ENCODE measurements at regions not wholly inside any gene's neighbourhood (a gene's known extent, or its start where the extent isn't known, plus 50 kb on each side); places are given as distances from the start of the nearest gene placed in this dataset.
"Not testable (repeated sequence)": the region's sequence is repeated elsewhere in the genome, so short reads cannot be mapped to it uniquely, and the experiment has no call there.

DNA sequence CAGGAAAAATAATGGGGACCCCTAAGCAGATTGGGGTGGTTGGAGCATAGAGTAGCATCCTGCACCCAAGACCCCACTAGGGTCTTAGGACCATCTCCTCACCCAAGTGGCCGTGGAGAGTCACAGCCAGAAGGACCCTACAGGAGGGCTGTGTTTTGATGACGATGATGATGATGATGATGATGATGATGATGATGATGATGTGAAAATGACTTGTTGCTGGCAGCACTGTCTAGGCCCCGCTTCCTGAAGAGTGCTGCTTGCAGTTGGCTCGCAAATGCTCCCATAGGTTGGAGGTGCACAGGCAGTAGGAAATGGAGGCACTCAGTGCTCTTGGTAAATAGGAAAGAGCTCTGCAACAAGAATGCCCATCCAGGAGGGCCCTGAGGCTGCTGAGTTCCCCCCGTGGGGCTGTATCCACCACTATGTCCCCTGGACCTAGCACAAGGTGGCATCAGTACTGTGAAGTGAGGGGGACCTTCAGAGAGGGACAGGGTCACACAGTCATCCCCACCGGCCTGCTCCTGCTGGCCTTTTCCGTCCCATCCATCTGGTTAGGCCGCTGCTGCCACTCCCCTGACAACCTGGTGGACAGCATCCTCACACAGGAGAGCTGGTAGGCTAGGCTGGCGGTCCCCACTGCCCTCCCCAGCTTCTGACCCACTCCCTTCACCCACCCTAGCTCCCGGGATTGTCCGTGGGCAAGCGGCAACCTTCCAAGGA lies 139.6 kb downstream of the FOXD2 start:
- DNase-seq: no peak

GRCh38 chr1:47578026-47578720 lies 140.3 kb downstream of the FOXD2 start:
- no peak for DNase-seq

GRCh38 chr1:47578721-47579419 lies 141.0 kb downstream of the FOXD2 start:
- DNase-seq: no peak

- DNase-seq: no peak
Measured at GRCh38 chr1:47579809-47580208, 142.0 kb downstream of the FOXD2 start.

DNA sequence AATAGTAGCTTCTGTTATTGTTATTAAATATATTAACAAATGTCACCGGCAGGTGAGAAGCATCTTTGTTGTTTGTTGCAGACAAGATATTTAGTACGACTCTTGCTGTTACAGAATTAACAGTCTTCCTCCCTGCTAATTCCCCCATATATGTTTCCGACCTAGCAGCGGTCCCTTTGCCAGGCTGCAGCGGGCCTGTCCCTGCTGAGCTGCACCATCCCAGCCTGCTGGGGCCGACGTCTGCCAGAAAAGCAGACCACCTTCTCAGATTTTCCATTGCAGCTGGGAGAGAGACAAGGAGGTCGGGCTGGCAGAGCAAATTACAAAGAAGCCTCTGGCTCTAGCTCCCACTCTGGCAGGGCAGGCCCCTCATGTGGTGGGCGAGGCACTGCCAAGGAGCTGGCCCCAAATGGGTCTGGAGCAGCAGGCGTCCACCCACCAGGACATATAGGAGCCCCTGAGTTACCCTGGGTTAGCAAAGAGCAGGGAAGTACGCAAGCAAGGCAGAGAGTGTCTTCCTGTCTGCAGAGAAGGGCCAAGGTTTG lies 142.7 kb downstream of the FOXD2 start:
- no peak for DNase-seq

GRCh38 chr1:47582891-47583608 lies 145.2 kb downstream of the FOXD2 start:
- no peak for DNase-seq

DNA sequence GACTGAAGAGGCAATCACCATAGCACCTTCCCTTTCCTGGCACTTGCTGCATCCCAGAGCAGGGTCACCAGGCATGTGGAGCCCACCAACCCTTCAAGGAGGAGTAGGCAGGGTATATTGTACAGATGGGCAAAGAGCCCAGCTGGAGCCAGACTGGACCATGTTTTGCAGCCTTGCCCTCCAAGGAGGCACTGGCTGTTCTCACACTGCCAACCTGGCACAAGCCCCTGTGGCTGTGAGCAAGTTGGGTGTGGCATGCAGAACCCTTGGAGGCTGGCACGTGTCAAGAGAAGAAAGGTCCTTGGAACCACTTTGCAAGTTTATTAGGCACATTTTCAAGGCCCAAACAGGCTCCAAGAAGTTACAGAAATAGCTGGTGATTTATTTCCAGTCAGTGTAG lies 146.4 kb downstream of the FOXD2 start:
- DNase-seq: no peak

GRCh38 chr1:47585141-47585902 lies 147.5 kb downstream of the FOXD2 start:
- no peak for DNase-seq

DNA sequence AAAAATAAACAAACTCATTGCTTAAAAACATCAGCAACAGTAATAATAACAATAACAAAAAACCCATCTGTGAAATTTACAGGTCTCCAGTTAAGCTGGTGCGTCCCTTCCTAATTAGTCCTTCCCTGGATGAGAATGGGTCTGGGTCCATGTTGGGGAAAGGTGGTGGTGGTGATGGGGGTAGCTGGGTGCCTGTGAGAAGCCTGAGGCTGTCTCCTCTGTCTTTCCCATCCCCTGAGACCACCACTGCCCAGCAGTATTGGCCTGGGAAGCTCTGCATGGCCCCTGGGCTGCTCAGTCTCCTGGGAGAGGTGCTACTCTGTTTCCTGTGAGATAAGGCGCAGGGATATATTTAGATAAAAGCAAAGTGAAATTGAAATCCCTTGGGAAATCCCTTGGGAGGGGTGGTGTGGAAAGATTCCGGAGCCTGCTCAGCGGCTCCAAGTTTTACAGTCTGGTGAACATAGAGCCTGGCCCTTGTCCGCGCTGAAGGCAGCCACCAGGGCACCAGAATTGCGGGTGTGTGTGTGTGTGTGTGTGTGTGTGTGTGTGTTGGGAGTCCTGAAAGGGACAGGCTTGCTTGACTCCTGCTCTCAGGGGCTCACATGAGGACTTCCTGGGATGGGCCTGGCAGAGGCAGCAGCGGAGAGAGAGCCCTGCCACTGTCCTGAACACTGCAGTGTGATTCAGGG lies 150.2 kb downstream of the FOXD2 start:
- no peak for DNase-seq

DNA sequence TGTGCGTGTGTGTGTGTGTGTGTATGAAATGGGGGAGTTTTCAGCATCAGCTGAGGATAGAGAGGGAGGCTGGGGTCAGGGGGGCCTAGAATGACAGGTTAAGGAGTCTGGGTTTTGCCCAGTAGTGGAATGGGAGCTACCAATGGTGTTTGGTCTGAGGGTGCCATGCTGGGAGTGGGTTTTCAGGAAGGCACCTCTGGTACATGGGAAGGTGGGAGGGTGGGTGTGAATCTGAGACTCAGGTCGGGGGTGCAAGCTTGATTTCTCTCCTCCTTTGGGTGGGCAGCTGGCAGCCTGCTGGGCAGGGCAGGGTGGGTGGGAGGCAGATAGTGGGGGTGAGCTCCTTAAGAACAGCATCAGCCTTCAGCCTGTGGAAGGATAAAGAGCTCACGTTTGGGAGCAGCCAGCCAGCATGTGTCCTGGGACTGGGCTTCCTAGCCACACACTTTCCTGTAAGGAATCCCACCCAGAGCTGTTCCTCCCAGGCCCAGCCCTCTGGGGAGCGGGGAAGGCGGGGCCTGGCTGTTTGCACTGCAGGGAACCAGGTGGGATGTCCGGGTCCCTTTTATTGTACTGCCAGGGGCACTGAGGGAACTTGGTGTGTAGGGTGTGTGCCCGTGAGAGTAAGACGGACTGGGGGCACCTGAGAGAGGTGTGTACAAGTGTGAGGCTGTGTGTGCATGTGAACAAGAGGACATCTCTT lies 152.8 kb downstream of the FOXD2 start:
- DNase-seq: no peak

GRCh38 chr1:47591801-47592200 lies 154.0 kb downstream of the FOXD2 start:
- DNase-seq: no peak

- no peak for DNase-seq
Measured at GRCh38 chr1:47592296-47593012, 154.6 kb downstream of the FOXD2 start.

GRCh38 chr1:47593013-47593568 lies 155.2 kb downstream of the FOXD2 start:
- DNase-seq: no peak

DNA sequence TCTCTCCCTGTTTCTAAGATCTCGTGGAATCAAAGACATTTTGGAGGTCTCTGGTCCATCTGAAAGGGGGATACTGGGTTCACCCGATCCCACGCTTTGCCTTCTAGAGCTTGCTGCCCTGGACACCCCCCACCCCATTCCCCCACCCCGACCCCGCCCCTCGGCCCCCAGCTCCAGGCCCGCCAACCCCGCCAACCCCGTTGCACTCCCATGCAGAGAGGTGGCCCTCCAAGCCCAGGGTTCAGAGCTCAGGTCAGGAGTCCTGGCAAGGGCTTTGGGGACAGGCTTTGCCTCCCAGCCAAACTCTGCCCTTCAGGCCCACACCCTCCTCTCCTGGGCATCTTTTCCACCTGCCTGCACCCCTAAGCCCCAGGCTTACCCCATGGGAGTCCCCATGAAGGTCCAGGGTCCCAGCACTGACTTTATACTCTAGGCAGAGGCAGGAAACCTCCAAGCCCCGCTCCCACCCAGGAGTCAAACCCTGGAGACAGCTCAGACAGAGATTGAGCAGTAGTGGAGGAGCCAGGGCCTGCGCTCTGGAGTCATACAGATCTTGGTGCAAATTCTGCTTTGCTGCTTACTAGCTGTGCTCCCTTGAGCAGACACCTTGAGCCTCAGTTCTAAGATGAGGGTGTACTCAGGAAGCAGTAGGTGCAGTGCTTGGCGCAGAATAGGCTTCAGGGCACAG lies 155.9 kb downstream of the FOXD2 start:
- DNase-seq: no peak

DNA sequence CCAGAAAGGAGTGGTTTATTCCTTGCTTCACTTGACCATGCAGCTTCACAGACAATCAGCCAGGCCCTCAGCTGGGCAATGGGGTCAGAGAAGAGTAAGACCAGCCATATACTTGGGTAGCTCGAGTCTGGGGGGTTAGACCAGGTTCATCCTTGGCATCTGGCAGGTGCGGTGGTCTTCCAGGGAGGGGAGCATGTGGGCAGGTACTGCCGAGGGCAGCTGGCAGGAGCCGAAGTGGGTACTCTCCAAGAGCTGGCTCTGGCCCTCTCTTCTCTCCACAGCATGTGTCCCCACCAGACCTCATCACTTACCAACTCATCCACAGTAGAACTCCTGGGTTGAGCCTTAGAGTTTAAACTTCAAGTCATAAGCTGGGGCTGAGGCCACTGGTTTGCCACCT lies 156.8 kb downstream of the FOXD2 start:
- DNase-seq: no peak

- DNase-seq: no peak
Measured at GRCh38 chr1:47596328-47596727, 158.5 kb downstream of the FOXD2 start.

GRCh38 chr1:47598357-47598756 lies 160.5 kb downstream of the FOXD2 start:
- DNase-seq: no peak

GRCh38 chr1:47599777-47600176 lies 161.9 kb downstream of the FOXD2 start:
- DNase-seq: no peak

DNA sequence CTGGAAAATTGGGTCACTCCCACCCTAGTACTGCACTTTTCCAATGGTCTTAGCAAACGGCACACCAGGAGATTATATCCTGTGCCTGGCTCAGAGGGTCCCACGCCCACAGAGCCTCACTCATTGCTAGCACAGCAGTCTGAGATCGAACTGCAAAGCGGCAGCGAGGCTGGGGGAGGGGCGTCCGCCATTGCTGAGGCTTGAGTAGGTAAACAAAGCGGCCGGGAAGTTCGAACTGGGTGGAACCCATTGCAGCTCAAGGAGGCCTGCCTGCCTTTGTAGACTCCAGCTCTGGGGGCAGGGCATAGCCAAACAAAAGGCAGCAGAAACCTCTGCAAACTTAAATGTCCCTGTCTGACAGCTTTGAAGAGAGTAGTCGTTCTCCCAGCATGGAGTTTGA lies 164.6 kb downstream of the FOXD2 start:
- not testable (repeated sequence) for DNase-seq
